ENCODE measurements at regions not wholly inside any gene's neighbourhood (a gene's known extent, or its start where the extent isn't known, plus 50 kb on each side); places are given as distances from the start of the nearest gene placed in this dataset.

- TF ChIP-seq CTCF (IDR thresholded peaks at IDR 0.05): no peak
- no peak for TF ChIP-seq EZH2 (IDR thresholded peaks at IDR 0.05; ENCODE audit: borderline replicate concordance, insufficient read depth, low read depth, low read length, poor library complexity, severe bottlenecking)
- Mint-ChIP-seq H3K4me1 (no peaks in the 10 kb centered on the region), H3K27me3 (no peaks in the 10 kb centered on the region), H3K27ac (no peak overlapping the region), H3K4me3 (no peak overlapping the region), H3K9me3 (ENCODE audit: insufficient read depth) (peaks cover 2% of the 10 kb centered on the region)
- POLR2A ChIA-PET: no interaction called here
- ATAC-seq (ENCODE audit: low read depth): no peak
- Histone ChIP-seq H3K27me3 (replicated peaks in 1 of 4; ENCODE audit: control extremely low read depth in 1 of 4, control insufficient read depth in 3 of 4, insufficient read depth in 4 of 4, low read length in 3 of 4) (no peaks in the 10 kb centered on the region), H2AFZ (ENCODE audit: insufficient read depth, low read depth, low read length, poor library complexity, severe bottlenecking) (no peak overlapping the region), H3K4me3 (ENCODE audit: control extremely low read depth in 1 of 5, extremely low read depth in 1 of 5, insufficient read depth in 1 of 5, low read depth in 2 of 5, low read length in 4 of 5) (no peak overlapping the region), H3K4me1 (ENCODE audit: control insufficient read depth in 2 of 2, insufficient read depth in 2 of 2, low read length in 2 of 2) (no peaks in the 10 kb centered on the region), H3K36me3 (replicated peaks in 1 of 2; ENCODE audit: control extremely low read depth in 1 of 2, control insufficient read depth in 1 of 2, extremely low read depth in 1 of 2, insufficient read depth in 2 of 2, low read length in 1 of 2) (no peaks in the 10 kb centered on the region), H3K9me3 (ENCODE audit: control extremely low read depth in 1 of 3, control insufficient read depth in 2 of 3, insufficient read depth in 1 of 3, low read length in 2 of 3) (peaks cover 0 to 1% (median 0%) of the 10 kb centered on the region in 3 donors), H3K9ac (ENCODE audit: low read length) (no peak overlapping the region), H3K27ac (ENCODE audit: low read length in 2 of 2) (no peak overlapping the region), H3K4me2 (replicated peaks; ENCODE audit: low read depth, low read length, poor library complexity, severe bottlenecking) (no peak overlapping the region), H4K20me1 (ENCODE audit: control insufficient read depth, insufficient read depth, low read length, poor library complexity, severe bottlenecking) (no peaks in the 10 kb centered on the region), H3K79me2 (ENCODE audit: control insufficient read depth, insufficient read depth, low read length) (no peaks in the 10 kb centered on the region)
- CTCF ChIA-PET: no interaction called here
- WGBS (ENCODE audit: insufficient coverage): 96% methylated on average over 4 of the region's 4 CpGs
- no peak for DNase-seq
- intact Hi-C loops (cut with micrococcal nuclease): no loop called here
These were observed 477.4 kb upstream of the HTR1E start for GRCh38 chr6:86459978-86460377.

GRCh38 chr6:86456821-86457220, 480.5 kb upstream of the HTR1E start:
- H3K4me1 Mint-ChIP-seq: no peaks in the 10 kb centered on the region

More at GRCh38 chr6:86456821-86457220, 480.5 kb upstream of the HTR1E start:
- no peaks in the 10 kb centered on the region for H3K36me3 ChIP-seq (replicated peaks in 1 of 2; ENCODE audit: control extremely low read depth in 1 of 2, control insufficient read depth in 1 of 2, extremely low read depth in 1 of 2, insufficient read depth in 2 of 2, low read length in 1 of 2)
- POLR2A ChIA-PET: no interaction called here
- no peak for DNase-seq
- H3K4me3 ChIP-seq (ENCODE audit: control extremely low read depth in 1 of 5, extremely low read depth in 1 of 5, insufficient read depth in 1 of 5, low read depth in 2 of 5, low read length in 4 of 5): no peak overlapping the region
- H2AFZ ChIP-seq (ENCODE audit: insufficient read depth, low read depth, low read length, poor library complexity, severe bottlenecking): no peak overlapping the region
- intact Hi-C loops (cut with micrococcal nuclease): no loop called here
- TF ChIP-seq CTCF (IDR thresholded peaks at IDR 0.05) (no peak), EZH2 (IDR thresholded peaks at IDR 0.05; ENCODE audit: borderline replicate concordance, insufficient read depth, low read depth, low read length, poor library complexity, severe bottlenecking) (no peak)
- CTCF ChIA-PET: no interaction called here
- H3K27ac Mint-ChIP-seq: no peak overlapping the region
- no peak for ATAC-seq (ENCODE audit: low read depth)
- no peaks in the 10 kb centered on the region for H4K20me1 ChIP-seq (ENCODE audit: control insufficient read depth, insufficient read depth, low read length, poor library complexity, severe bottlenecking)
- H3K4me3 Mint-ChIP-seq: no peak overlapping the region
- no peaks in the 10 kb centered on the region for H3K27me3 ChIP-seq (replicated peaks in 1 of 4; ENCODE audit: control extremely low read depth in 1 of 4, control insufficient read depth in 3 of 4, insufficient read depth in 4 of 4, low read length in 3 of 4)
- peaks cover 0 to 3% (median 0%) of the 10 kb centered on the region in 3 donors for H3K9me3 ChIP-seq (ENCODE audit: control extremely low read depth in 1 of 3, control insufficient read depth in 2 of 3, insufficient read depth in 1 of 3, low read length in 2 of 3)
- no peaks in the 10 kb centered on the region for H3K79me2 ChIP-seq (ENCODE audit: control insufficient read depth, insufficient read depth, low read length)
- H3K27me3 Mint-ChIP-seq: no peaks in the 10 kb centered on the region
- H3K4me1 ChIP-seq (ENCODE audit: control insufficient read depth in 2 of 2, insufficient read depth in 2 of 2, low read length in 2 of 2): no peaks in the 10 kb centered on the region
- H3K9me3 Mint-ChIP-seq (ENCODE audit: insufficient read depth): peaks cover 9% of the 10 kb centered on the region
- no peak overlapping the region for H3K9ac ChIP-seq (ENCODE audit: low read length)
- no peak overlapping the region for H3K4me2 ChIP-seq (replicated peaks; ENCODE audit: low read depth, low read length, poor library complexity, severe bottlenecking)
- no peak overlapping the region for H3K27ac ChIP-seq (ENCODE audit: low read length in 2 of 2)
